ENCODE measurements at regions not wholly inside any gene's neighbourhood (a gene's known extent, or its start where the extent isn't known, plus 50 kb on each side); places are given as distances from the start of the nearest gene placed in this dataset.

GRCh38 chr6:153590411-153590810, 448.6 kb upstream of the OPRM1 start:
- FAIRE-seq, result no peak
- H3K4me3 ChIP-seq (ENCODE audit: insufficient read depth, low read depth, low read length), result no peak overlapping the region
- H3K27ac Mint-ChIP-seq (ENCODE audit: unreplicated experiment), result no peak overlapping the region

GRCh38 chr6:153588330-153588729, 450.7 kb upstream of the OPRM1 start:
- no peaks in the 10 kb centered on the region for H3K27me3 Mint-ChIP-seq (ENCODE audit: low read depth, unreplicated experiment)
- no peak overlapping the region for H3K4me3 Mint-ChIP-seq (ENCODE audit: unreplicated experiment)
- H3K4me1 Mint-ChIP-seq (ENCODE audit: low read depth, unreplicated experiment), result no peaks in the 10 kb centered on the region
- H3K36me3 Mint-ChIP-seq (ENCODE audit: low read depth, unreplicated experiment), result no peaks in the 10 kb centered on the region
- no peak for FAIRE-seq
- no peak overlapping the region for H3K27ac Mint-ChIP-seq (ENCODE audit: unreplicated experiment)
- no peak overlapping the region for H3K9ac ChIP-seq (ENCODE audit: low read length)
- no peak overlapping the region for H2AFZ ChIP-seq (ENCODE audit: low read depth, low read length)
- H4K20me1 ChIP-seq (ENCODE audit: insufficient read depth, low read length), result no peaks in the 10 kb centered on the region
- H3K9me3 Mint-ChIP-seq (ENCODE audit: unreplicated experiment), result no peaks in the 10 kb centered on the region
- H3K4me1 ChIP-seq (ENCODE audit: insufficient read depth, low read length), result no peaks in the 10 kb centered on the region
- H3K9me3 ChIP-seq (ENCODE audit: insufficient read depth, low read depth, low read length), result no peaks in the 10 kb centered on the region
- DNase-seq (ENCODE audit: low read depth), result no peak
- TF ChIP-seq CTCF (IDR thresholded peaks at IDR 0.05; ENCODE audit: insufficient read depth, low read depth, low read length) (no peak), EZH2 (IDR thresholded peaks at IDR 0.05; ENCODE audit: insufficient read depth, low read length) (no peak)
- no peaks in the 10 kb centered on the region for H3K27me3 ChIP-seq (ENCODE audit: insufficient read depth, low read length)
- H3K27ac ChIP-seq (ENCODE audit: low read depth, low read length), result no peak overlapping the region
- H3K4me2 ChIP-seq (ENCODE audit: low read length), result no peak overlapping the region
- no peaks in the 10 kb centered on the region for H3K36me3 ChIP-seq (ENCODE audit: insufficient read depth, low read length)
- H3K79me2 ChIP-seq (ENCODE audit: insufficient read depth, low read length), result no peaks in the 10 kb centered on the region
- H3K4me3 ChIP-seq (ENCODE audit: insufficient read depth, low read depth, low read length), result no peak overlapping the region

More at GRCh38 chr6:153590411-153590810, 448.6 kb upstream of the OPRM1 start:
- no peaks in the 10 kb centered on the region for H3K9me3 Mint-ChIP-seq (ENCODE audit: unreplicated experiment)
- no peaks in the 10 kb centered on the region for H3K36me3 Mint-ChIP-seq (ENCODE audit: low read depth, unreplicated experiment)
- Histone ChIP-seq H4K20me1 (ENCODE audit: insufficient read depth, low read length) (no peaks in the 10 kb centered on the region), H3K4me1 (ENCODE audit: insufficient read depth, low read length) (no peaks in the 10 kb centered on the region), H3K27ac (ENCODE audit: low read depth, low read length) (no peak overlapping the region), H3K27me3 (ENCODE audit: insufficient read depth, low read length) (no peaks in the 10 kb centered on the region), H3K79me2 (ENCODE audit: insufficient read depth, low read length) (no peaks in the 10 kb centered on the region), H3K9ac (ENCODE audit: low read length) (no peak overlapping the region), H3K4me2 (ENCODE audit: low read length) (no peak overlapping the region), H3K36me3 (ENCODE audit: insufficient read depth, low read length) (no peaks in the 10 kb centered on the region), H3K9me3 (ENCODE audit: insufficient read depth, low read depth, low read length) (no peaks in the 10 kb centered on the region), H2AFZ (ENCODE audit: low read depth, low read length) (no peak overlapping the region)
- no peak overlapping the region for H3K4me3 Mint-ChIP-seq (ENCODE audit: unreplicated experiment)
- no peaks in the 10 kb centered on the region for H3K4me1 Mint-ChIP-seq (ENCODE audit: low read depth, unreplicated experiment)
- no peaks in the 10 kb centered on the region for H3K27me3 Mint-ChIP-seq (ENCODE audit: low read depth, unreplicated experiment)
- no peak for TF ChIP-seq CTCF (IDR thresholded peaks at IDR 0.05; ENCODE audit: insufficient read depth, low read depth, low read length)
- no peak for DNase-seq (ENCODE audit: low read depth)

- DNase-seq (ENCODE audit: low read depth) (no peak), FAIRE-seq (no peak)
- Mint-ChIP-seq H3K9me3 (ENCODE audit: unreplicated experiment) (no peaks in the 10 kb centered on the region), H3K4me1 (ENCODE audit: low read depth, unreplicated experiment) (no peaks in the 10 kb centered on the region), H3K27ac (ENCODE audit: unreplicated experiment) (no peak overlapping the region), H3K4me3 (ENCODE audit: unreplicated experiment) (no peak overlapping the region), H3K27me3 (ENCODE audit: low read depth, unreplicated experiment) (no peaks in the 10 kb centered on the region), H3K36me3 (ENCODE audit: low read depth, unreplicated experiment) (no peaks in the 10 kb centered on the region)
- Histone ChIP-seq H3K9me3 (ENCODE audit: insufficient read depth, low read depth, low read length) (no peaks in the 10 kb centered on the region), H3K79me2 (ENCODE audit: insufficient read depth, low read length) (no peaks in the 10 kb centered on the region), H4K20me1 (ENCODE audit: insufficient read depth, low read length) (no peaks in the 10 kb centered on the region), H3K4me2 (ENCODE audit: low read length) (no peak overlapping the region), H3K4me3 (ENCODE audit: insufficient read depth, low read depth, low read length) (no peak overlapping the region), H3K27me3 (ENCODE audit: insufficient read depth, low read length) (no peaks in the 10 kb centered on the region), H3K27ac (ENCODE audit: low read depth, low read length) (no peak overlapping the region), H3K4me1 (ENCODE audit: insufficient read depth, low read length) (no peaks in the 10 kb centered on the region), H3K36me3 (ENCODE audit: insufficient read depth, low read length) (no peaks in the 10 kb centered on the region), H3K9ac (ENCODE audit: low read length) (no peak overlapping the region), H2AFZ (ENCODE audit: low read depth, low read length) (no peak overlapping the region)
- TF ChIP-seq EZH2 (IDR thresholded peaks at IDR 0.05; ENCODE audit: insufficient read depth, low read length), result no peak
- no peak for TF ChIP-seq CTCF (IDR thresholded peaks at IDR 0.05; ENCODE audit: insufficient read depth, low read depth, low read length)
Measured at GRCh38 chr6:153583685-153584084, 452.6 kb upstream of the RGS17 start.
